ENCODE measurements at regions not wholly inside any gene's neighbourhood (a gene's known extent, or its start where the extent isn't known, plus 50 kb on each side); places are given as distances from the start of the nearest gene placed in this dataset.

- TF ChIP-seq CTCF (IDR thresholded peaks at IDR 0.05) (no peak), EP300 (IDR thresholded peaks at IDR 0.05) (no peak)
Measured at GRCh38 chr4:62170235-62170634, 970.1 kb downstream of the ADGRL3 start.
